ENCODE measurements at regions not wholly inside any gene's neighbourhood (a gene's known extent, or its start where the extent isn't known, plus 50 kb on each side); places are given as distances from the start of the nearest gene placed in this dataset.
"Not testable (repeated sequence)": the region's sequence is repeated elsewhere in the genome, so short reads cannot be mapped to it uniquely, and the experiment has no call there.

DNA sequence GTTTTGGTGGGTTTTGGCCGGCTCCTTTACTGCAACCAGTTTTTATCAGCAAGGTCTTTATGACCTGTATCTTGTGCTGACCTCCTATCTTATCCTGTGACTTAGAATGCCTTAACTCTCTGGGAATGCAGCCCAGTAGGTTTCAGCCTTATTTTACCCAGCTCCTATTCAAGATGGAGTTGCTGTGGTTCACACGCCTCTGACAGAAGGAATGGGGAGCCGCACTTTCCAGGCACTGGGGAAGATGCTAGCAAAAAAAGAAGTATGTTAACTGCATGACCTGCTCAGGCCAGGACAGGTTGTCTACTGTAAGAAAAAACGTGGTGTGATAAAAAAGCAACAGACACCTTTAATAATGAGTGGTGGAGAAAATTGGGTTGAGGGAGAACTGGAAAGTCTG is 112.2 kb upstream of the OR9Q1 start:
- TF ChIP-seq, protein P1, sequence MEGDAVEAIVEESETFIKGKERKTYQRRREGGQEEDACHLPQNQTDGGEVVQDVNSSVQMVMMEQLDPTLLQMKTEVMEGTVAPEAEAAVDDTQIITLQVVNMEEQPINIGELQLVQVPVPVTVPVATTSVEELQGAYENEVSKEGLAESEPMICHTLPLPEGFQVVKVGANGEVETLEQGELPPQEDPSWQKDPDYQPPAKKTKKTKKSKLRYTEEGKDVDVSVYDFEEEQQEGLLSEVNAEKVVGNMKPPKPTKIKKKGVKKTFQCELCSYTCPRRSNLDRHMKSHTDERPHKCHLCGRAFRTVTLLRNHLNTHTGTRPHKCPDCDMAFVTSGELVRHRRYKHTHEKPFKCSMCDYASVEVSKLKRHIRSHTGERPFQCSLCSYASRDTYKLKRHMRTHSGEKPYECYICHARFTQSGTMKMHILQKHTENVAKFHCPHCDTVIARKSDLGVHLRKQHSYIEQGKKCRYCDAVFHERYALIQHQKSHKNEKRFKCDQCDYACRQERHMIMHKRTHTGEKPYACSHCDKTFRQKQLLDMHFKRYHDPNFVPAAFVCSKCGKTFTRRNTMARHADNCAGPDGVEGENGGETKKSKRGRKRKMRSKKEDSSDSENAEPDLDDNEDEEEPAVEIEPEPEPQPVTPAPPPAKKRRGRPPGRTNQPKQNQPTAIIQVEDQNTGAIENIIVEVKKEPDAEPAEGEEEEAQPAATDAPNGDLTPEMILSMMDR (IDR thresholded peaks at IDR 0.05): not testable (repeated sequence)
- not testable (repeated sequence) for TF ChIP-seq POLR2A (IDR thresholded peaks at IDR 0.05)
